H1 (cell line): ENCODE measurements at regions not wholly inside any gene's neighbourhood (a gene's known extent, or its start where the extent isn't known, plus 50 kb on each side); places are given as distances from the start of the nearest gene placed in this dataset.

Experiments
- BACH1 ChIP-seq: IDR thresholded peaks from 2 replicates; pipeline ENCODE4 v1.6.1; 2012; ENCODE audit warnings: low read length, improper control_type of control experiment
- CHD2 ChIP-seq: IDR thresholded peaks from 2 replicates; pipeline ENCODE4 v1.6.1; 2012; ENCODE audit warnings: low read length, improper control_type of control experiment
- EZH2 ChIP-seq: fragments of 200-600 bp; sonication (generic); IDR thresholded peaks from 2 replicates; pipeline ENCODE4 v1.7.1; 2012; ENCODE audit warnings: low read depth, mild to moderate bottlenecking, moderate library complexity, low read length, inconsistent platforms; ENCODE audit not compliant: severe bottlenecking
- GABPA ChIP-seq: IDR thresholded peaks from 2 replicates; pipeline ENCODE4 v1.6.1; 2011; ENCODE audit warnings: mild to moderate bottlenecking, low read length, moderate library complexity, borderline replicate concordance; ENCODE audit not compliant: insufficient read depth
- PHF8 ChIP-seq: fragments of 200-600 bp; sonication (generic); conservative IDR thresholded peaks from 2 replicates; pipeline ENCODE4 v1.7.1; 2012; ENCODE audit warnings: low read depth, mild to moderate bottlenecking, inconsistent platforms, low read length, moderate library complexity
- RNF2 ChIP-seq: fragments of 200-900, 300-1000 bp; sonication (generic); IDR thresholded peaks from 2 replicates; pipeline ENCODE4 v1.7.1; 2016; ENCODE audit warnings: borderline replicate concordance, low read depth, mild to moderate bottlenecking, antibody characterized with exemption, low read length; ENCODE audit not compliant: poor library complexity, severe bottlenecking; ENCODE audit errors: missing control alignments
- SP1 ChIP-seq: IDR thresholded peaks from 2 replicates; pipeline ENCODE4 v1.6.1; 2011; ENCODE audit warnings: low read depth, low read length

DNA sequence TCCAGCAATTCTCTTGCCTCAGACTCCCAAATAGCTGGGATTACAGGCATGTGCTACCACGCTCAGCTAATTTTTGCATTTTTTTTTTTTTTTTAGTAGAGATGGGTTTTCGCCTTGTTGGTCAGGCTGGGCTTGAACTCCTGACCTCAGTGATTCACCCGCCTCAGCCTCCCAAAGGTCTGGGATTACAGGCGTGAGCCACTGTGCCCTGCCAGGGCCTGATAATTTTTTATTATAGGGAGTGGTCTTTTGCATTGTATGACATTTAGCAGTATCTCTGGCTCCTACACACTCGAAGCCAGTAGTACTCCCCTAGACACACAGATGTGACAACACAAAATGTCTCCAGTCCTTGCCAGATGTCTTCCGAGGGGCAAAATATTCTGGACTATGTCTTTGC is 124.0 kb downstream of the DKK1 start (continued):
- TF ChIP-seq RNF2 (no peak), EZH2 (no peak), GABPA (no peak), CHD2 (no peak), BACH1 (no peak), SP1 (no peak), PHF8 (no peak)
